DOHH2 (cell line): ENCODE measurements at regions not wholly inside any gene's neighbourhood (a gene's known extent, or its start where the extent isn't known, plus 50 kb on each side); places are given as distances from the start of the nearest gene placed in this dataset.

Experiments
- H3F3A ChIP-seq: fragments of 200-600 bp; sonication (generic), shearing (Covaris generic); 2 replicates; pipeline ENCODE4 v1.6.0; 2016; ENCODE audit warnings: antibody characterized with exemption, mild to moderate bottlenecking; ENCODE audit not compliant: control insufficient read depth, insufficient read depth
- H3K27ac ChIP-seq: fragments of 200-600 bp; sonication (generic); 2 replicates; pipeline ENCODE4 v1.5.1; 2014; ENCODE audit warnings: low read depth, mild to moderate bottlenecking, low read length, moderate library complexity
- H3K27me3 ChIP-seq: fragments of 200-600 bp; sonication (generic); 2 replicates; pipeline ENCODE4 v1.6.1; 2014; ENCODE audit warnings: mild to moderate bottlenecking, low read length, mixed read lengths; ENCODE audit not compliant: control insufficient read depth
- H3K36me3 ChIP-seq: fragments of 200-600 bp; sonication (generic); 2 replicates; pipeline ENCODE4 v1.6.1; 2014; ENCODE audit warnings: mild to moderate bottlenecking, low read length, moderate library complexity, mixed read lengths; ENCODE audit not compliant: control insufficient read depth
- H3K4me1 ChIP-seq: fragments of 200-600 bp; sonication (generic); 2 replicates; pipeline ENCODE4 v1.6.1; 2014; ENCODE audit warnings: mild to moderate bottlenecking, low read length, mixed read lengths; ENCODE audit not compliant: control insufficient read depth
- H3K4me2 ChIP-seq: fragments of 200-600 bp; sonication (generic); 2 replicates; pipeline ENCODE4 v1.6.0; 2014; ENCODE audit warnings: mild to moderate bottlenecking, low read length, moderate library complexity
- H3K4me3 ChIP-seq: fragments of 200-600 bp; sonication (generic); 2 replicates; pipeline ENCODE4 v1.5.1; 2014; ENCODE audit warnings: mild to moderate bottlenecking, low read length, mixed read lengths
- H3K79me2 ChIP-seq: fragments of 200-600 bp; sonication (generic); 2 replicates; pipeline ENCODE4 v1.6.1; 2014; ENCODE audit warnings: mild to moderate bottlenecking, low read length, mixed read lengths; ENCODE audit not compliant: control insufficient read depth
- H3K9me2 ChIP-seq: fragments of 200-600 bp; sonication (generic); replicated peaks from 2 replicates; pipeline ENCODE4 v1.6.1; 2014; ENCODE audit warnings: mild to moderate bottlenecking, low read length, mixed read lengths; ENCODE audit not compliant: control insufficient read depth
- H3K9me3 ChIP-seq: fragments of 200-600 bp; sonication (generic); 2 replicates; pipeline ENCODE4 v1.6.1; 2014; ENCODE audit warnings: antibody characterized with exemption, low read length, mixed read lengths; ENCODE audit not compliant: control insufficient read depth, insufficient read depth
- H4K20me1 ChIP-seq: fragments of 200-600 bp; sonication (generic); 2 replicates; pipeline ENCODE4 v1.6.0; 2014; ENCODE audit warnings: low read depth, mild to moderate bottlenecking, antibody characterized with exemption, low read length, moderate library complexity; ENCODE audit not compliant: control insufficient read depth, insufficient read depth
- EZH2phosphoT487 ChIP-seq: fragments of 200-600 bp; sonication (generic); IDR thresholded peaks from 2 replicates; pipeline ENCODE4 v1.6.1; 2017; ENCODE audit warnings: borderline replicate concordance, mild to moderate bottlenecking, antibody characterized with exemption, low read length, moderate library complexity, mixed read lengths
- TF ChIP-seq, protein P1 (sequence below): fragments of 200-600 bp; sonication (generic); IDR thresholded peaks from one replicate; pipeline ENCODE4 v1.5.1; 2014; ENCODE audit warnings: antibody characterized with exemption, mild to moderate bottlenecking, low read depth, low read length; ENCODE audit not compliant: poor library complexity, severe bottlenecking

GRCh38 chr16:86730597-86730996 is 152.2 kb downstream of the FOXL1 start:
- no peak overlapping the region for H3K27ac ChIP-seq
- H4K20me1 ChIP-seq, result no peaks in the 10 kb centered on the region; the same call in 1 of the 2 replicates
- no peaks in the 10 kb centered on the region for H3K79me2 ChIP-seq
- no peaks in the 10 kb centered on the region for H3K9me3 ChIP-seq
- H3K9me2 ChIP-seq, result no peaks in the 10 kb centered on the region
- no peaks in the 10 kb centered on the region for H3K4me1 ChIP-seq
- H3K4me3 ChIP-seq, result no peak overlapping the region
- TF ChIP-seq, protein P1, sequence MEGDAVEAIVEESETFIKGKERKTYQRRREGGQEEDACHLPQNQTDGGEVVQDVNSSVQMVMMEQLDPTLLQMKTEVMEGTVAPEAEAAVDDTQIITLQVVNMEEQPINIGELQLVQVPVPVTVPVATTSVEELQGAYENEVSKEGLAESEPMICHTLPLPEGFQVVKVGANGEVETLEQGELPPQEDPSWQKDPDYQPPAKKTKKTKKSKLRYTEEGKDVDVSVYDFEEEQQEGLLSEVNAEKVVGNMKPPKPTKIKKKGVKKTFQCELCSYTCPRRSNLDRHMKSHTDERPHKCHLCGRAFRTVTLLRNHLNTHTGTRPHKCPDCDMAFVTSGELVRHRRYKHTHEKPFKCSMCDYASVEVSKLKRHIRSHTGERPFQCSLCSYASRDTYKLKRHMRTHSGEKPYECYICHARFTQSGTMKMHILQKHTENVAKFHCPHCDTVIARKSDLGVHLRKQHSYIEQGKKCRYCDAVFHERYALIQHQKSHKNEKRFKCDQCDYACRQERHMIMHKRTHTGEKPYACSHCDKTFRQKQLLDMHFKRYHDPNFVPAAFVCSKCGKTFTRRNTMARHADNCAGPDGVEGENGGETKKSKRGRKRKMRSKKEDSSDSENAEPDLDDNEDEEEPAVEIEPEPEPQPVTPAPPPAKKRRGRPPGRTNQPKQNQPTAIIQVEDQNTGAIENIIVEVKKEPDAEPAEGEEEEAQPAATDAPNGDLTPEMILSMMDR, result no peak
- no peak for TF ChIP-seq EZH2phosphoT487
- H3K27me3 ChIP-seq, result peaks cover 10% of the 10 kb centered on the region
- H3K4me2 ChIP-seq, result no peak overlapping the region
- H3K36me3 ChIP-seq, result no peaks in the 10 kb centered on the region
- H3F3A ChIP-seq, result no peaks in the 10 kb centered on the region

GRCh38 chr16:86732621-86733295 is 154.4 kb downstream of the FOXL1 start:
- TF ChIP-seq, protein P1, result no peak
- no peak for TF ChIP-seq EZH2phosphoT487
- H3K4me1 ChIP-seq, result no peaks in the 10 kb centered on the region
- H3F3A ChIP-seq, result no peaks in the 10 kb centered on the region
- no peak overlapping the region for H3K4me2 ChIP-seq
- H3K9me2 ChIP-seq, result no peaks in the 10 kb centered on the region
- no peaks in the 10 kb centered on the region for H3K36me3 ChIP-seq
- no peaks in the 10 kb centered on the region for H4K20me1 ChIP-seq
- H3K27me3 ChIP-seq, result peaks cover 10% of the 10 kb centered on the region
- H3K9me3 ChIP-seq, result no peaks in the 10 kb centered on the region
- H3K27ac ChIP-seq, result no peak overlapping the region
- H3K79me2 ChIP-seq, result no peaks in the 10 kb centered on the region
- H3K4me3 ChIP-seq, result no peak overlapping the region

DNA sequence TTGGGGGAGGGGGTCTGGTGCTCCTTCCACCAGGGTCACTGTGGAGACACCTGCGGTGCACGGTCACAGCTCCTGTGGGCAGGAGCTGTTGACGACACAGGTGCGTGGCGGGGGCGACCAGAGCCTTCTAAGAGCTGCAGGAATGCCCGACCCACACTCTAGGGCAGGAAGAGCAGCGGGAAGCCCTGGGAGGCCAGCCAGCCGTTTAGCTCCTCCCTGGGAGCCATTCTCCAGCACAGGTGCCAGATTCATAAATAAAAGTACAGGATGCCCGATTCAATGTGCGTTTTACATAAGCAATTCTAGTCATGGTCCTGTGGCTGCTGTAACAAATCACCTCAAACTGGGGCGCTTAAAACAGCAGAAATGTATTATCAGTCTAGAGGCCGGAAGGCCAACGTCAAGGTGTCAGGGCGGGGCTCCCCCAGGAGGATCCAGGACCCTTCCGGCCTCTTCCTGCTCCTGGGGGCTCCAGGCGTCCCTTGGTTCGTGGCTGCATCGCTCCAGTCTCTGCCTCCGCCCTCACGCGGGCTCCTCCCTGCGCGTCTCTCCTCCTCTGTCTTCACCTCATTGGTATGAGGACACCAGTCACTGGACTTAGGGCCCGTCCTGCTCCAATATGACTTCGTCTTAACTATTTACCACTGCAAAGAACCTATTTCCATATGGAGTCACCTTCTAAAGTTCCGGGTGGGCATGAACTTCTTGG is 155.4 kb downstream of the FOXL1 start:
- Histone ChIP-seq H3K9me2 (no peaks in the 10 kb centered on the region), H3F3A (no peaks in the 10 kb centered on the region), H3K4me1 (no peaks in the 10 kb centered on the region), H3K9me3 (no peaks in the 10 kb centered on the region), H3K4me3 (no peak overlapping the region), H3K36me3 (no peaks in the 10 kb centered on the region), H4K20me1 (no peaks in the 10 kb centered on the region), H3K79me2 (no peaks in the 10 kb centered on the region), H3K27me3 (peaks cover 10% of the 10 kb centered on the region), H3K4me2 (no peak overlapping the region), H3K27ac (no peak overlapping the region)
- TF ChIP-seq EZH2phosphoT487, result no peak
- TF ChIP-seq, protein P1, result no peak
